ENCODE measurements at regions not wholly inside any gene's neighbourhood (a gene's known extent, or its start where the extent isn't known, plus 50 kb on each side); places are given as distances from the start of the nearest gene placed in this dataset.
"Not testable (repeated sequence)": the region's sequence is repeated elsewhere in the genome, so short reads cannot be mapped to it uniquely, and the experiment has no call there.

DNA sequence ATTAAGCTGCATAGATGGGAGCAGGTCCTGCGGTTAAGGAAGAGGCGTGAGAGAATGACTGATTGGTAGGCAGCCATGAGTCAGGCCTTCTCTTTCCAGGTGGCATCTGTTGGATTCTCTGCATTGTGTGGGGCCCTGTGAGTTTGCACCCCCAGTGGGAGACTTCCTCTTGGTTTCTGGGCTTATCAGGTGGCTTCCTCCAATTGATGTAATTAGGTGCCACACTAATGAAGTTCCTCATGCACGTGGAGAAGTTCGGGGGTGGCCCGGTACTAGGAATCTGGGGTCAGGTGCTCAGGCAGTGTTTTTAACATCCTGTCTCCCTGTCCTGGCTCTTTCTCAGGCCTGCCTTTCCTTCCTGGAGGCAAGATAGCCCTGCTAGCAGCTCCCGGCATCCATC, 765.1 kb upstream of the TMEM132C start:
- Histone ChIP-seq H3K9me3 (no peaks in the 10 kb centered on the region), H3K4me1 (no peaks in the 10 kb centered on the region), H3K27me3 (no peaks in the 10 kb centered on the region), H3K36me3 (no peaks in the 10 kb centered on the region), H3K27ac (no peak overlapping the region), H3K4me3 (no peak overlapping the region)
- TF ChIP-seq, protein P1, sequence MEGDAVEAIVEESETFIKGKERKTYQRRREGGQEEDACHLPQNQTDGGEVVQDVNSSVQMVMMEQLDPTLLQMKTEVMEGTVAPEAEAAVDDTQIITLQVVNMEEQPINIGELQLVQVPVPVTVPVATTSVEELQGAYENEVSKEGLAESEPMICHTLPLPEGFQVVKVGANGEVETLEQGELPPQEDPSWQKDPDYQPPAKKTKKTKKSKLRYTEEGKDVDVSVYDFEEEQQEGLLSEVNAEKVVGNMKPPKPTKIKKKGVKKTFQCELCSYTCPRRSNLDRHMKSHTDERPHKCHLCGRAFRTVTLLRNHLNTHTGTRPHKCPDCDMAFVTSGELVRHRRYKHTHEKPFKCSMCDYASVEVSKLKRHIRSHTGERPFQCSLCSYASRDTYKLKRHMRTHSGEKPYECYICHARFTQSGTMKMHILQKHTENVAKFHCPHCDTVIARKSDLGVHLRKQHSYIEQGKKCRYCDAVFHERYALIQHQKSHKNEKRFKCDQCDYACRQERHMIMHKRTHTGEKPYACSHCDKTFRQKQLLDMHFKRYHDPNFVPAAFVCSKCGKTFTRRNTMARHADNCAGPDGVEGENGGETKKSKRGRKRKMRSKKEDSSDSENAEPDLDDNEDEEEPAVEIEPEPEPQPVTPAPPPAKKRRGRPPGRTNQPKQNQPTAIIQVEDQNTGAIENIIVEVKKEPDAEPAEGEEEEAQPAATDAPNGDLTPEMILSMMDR (IDR thresholded peaks at IDR 0.05), result no peak
- DNase-seq, result no peak

DNA sequence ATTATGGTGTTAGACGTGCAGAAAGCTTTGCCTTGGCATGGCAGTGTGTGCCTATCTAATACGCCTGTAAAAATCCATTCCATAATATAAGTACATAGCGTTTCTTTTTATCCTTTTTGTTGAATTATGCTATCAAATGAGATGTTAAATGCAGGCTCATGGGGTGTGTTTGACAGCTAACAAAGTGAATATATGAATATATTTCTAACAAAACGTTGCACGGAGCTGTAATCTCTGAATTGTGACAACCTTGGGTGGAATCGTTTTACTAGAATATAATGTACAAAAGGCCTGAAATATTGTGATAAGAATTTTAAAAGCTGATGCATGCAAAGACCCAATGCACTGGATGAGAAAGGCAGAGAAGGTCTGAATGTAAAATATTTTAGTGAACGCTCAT, 763.7 kb upstream of the TMEM132C start:
- Histone ChIP-seq H3K27ac (no peak overlapping the region), H3K27me3 (no peaks in the 10 kb centered on the region), H3K36me3 (no peaks in the 10 kb centered on the region), H3K4me3 (no peak overlapping the region), H3K9me3 (no peaks in the 10 kb centered on the region), H3K4me1 (no peaks in the 10 kb centered on the region)
- no peak for DNase-seq
- TF ChIP-seq, protein P1 (IDR thresholded peaks at IDR 0.05), result no peak
- TF ChIP-seq POLR2A (IDR thresholded peaks at IDR 0.05), result no peak

DNA sequence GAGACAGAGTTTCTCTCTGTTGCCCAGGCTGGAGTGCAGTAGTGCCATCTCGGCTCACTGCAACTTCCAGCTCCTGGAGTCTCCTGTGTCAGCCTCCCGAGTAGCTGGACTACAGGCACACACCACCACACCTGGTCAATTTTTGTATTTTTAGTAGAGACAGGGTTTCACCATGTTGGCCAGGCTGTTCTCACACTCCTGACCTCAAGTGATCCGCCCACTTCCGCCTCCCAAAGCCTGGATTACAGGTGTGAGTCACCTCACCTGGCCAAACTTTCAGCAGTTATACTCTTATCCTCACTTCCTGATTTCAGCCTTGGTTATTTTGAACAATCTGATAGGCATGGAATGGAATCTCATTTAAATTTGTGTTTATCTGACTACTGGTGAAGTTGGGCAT, 763.0 kb upstream of the TMEM132C start:
- not testable (repeated sequence) for H3K27me3 ChIP-seq, H3K27ac ChIP-seq, H3K4me1 ChIP-seq, H3K9me3 ChIP-seq, H3K36me3 ChIP-seq, DNase-seq, H3K4me3 ChIP-seq

DNA sequence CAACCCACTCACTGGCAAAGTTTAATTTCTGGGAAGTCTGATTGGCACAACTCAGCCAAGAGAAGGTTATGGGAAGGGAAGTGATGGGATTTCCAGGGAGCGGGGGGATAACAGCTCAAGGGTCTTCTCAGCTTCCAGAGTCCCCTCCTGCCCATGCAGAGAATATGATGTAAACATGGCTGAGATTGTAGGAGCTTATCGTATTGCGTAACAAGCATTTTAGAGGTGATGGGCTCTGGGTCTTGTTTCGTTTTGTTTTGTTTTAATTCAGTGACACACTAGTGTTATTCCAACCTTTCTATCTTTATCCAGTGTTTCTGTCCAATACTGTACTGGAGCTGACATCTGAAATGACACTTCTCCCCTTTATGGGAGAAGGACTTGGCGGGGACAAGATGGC, 762.1 kb upstream of the TMEM132C start:
- DNase-seq, result no peak
- no peaks in the 10 kb centered on the region for H3K27me3 ChIP-seq
- TF ChIP-seq POLR2A (IDR thresholded peaks at IDR 0.05), result no peak
- no peaks in the 10 kb centered on the region for H3K4me1 ChIP-seq
- H3K36me3 ChIP-seq, result no peaks in the 10 kb centered on the region
- H3K4me3 ChIP-seq, result no peak overlapping the region
- no peak overlapping the region for H3K27ac ChIP-seq
- H3K9me3 ChIP-seq, result no peaks in the 10 kb centered on the region

DNA sequence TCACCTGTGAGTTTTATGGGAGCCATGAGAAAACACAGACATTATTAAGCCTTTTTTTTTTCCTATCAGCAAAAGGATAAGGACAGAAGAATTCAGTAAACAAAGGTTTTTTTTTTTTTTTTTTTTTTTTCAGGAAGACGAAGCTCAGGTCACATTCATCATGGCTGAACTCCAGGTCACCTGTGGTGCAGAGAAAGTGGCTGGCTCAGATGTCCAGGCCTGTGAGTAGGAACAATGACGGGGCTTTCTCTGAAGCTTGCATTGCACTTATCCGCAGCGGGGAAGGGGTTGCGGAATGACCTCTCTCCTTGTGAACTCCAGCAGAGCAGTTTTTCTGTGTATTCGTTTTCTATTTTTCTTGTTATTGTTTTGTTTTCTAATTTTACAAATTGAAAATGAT, 759.6 kb upstream of the TMEM132C start:
- H3K4me1 ChIP-seq, result no peaks in the 10 kb centered on the region
- no peak overlapping the region for H3K4me3 ChIP-seq
- TF ChIP-seq, protein P1 (IDR thresholded peaks at IDR 0.05), result no peak
- TF ChIP-seq POLR2A (IDR thresholded peaks at IDR 0.05), result no peak
- H3K27me3 ChIP-seq, result no peaks in the 10 kb centered on the region
- H3K27ac ChIP-seq, result no peak overlapping the region
- H3K36me3 ChIP-seq, result no peaks in the 10 kb centered on the region
- H3K9me3 ChIP-seq, result no peaks in the 10 kb centered on the region
- no peak for DNase-seq

DNA sequence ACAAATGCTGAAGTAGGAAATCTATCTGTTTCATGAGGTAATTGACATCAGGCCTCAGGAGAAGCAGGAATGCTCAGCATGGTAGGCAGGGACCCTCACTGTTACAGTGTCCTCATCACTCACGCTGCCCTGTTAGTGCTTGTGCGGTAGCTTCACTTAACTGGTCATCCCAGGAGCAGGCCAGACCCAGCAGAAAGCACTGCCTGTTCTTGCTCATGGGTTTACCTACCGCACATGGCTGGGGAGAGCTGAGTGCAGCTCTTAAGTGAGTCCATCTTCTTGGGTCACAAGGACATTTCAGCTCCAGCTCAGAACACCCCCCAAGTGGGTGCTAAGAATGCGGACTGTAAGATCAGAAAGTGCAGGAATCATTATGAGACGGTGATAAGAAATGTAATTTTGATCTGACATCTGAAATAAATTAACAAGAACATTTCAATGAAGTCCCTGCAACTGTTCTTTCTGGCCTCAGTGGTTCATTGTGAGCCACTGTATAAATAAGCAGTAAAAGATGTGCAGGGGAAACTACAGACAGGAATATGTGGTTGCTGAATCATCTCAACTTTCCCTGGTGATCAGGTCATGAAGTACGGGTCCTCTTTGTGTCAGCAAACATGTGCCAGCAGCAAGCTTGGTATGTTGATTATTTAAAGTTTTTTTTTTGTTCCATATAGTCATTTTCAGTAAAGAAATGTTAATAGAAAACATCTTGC, 757.7 kb upstream of the TMEM132C start:
- no peak overlapping the region for H3K4me3 ChIP-seq
- H3K27ac ChIP-seq, result no peak overlapping the region
- no peaks in the 10 kb centered on the region for H3K4me1 ChIP-seq
- H3K27me3 ChIP-seq, result no peaks in the 10 kb centered on the region
- no peak for TF ChIP-seq POLR2A (IDR thresholded peaks at IDR 0.05)
- TF ChIP-seq, protein P1 (IDR thresholded peaks at IDR 0.05), result no peak
- no peaks in the 10 kb centered on the region for H3K9me3 ChIP-seq
- no peak for DNase-seq
- no peaks in the 10 kb centered on the region for H3K36me3 ChIP-seq

DNA sequence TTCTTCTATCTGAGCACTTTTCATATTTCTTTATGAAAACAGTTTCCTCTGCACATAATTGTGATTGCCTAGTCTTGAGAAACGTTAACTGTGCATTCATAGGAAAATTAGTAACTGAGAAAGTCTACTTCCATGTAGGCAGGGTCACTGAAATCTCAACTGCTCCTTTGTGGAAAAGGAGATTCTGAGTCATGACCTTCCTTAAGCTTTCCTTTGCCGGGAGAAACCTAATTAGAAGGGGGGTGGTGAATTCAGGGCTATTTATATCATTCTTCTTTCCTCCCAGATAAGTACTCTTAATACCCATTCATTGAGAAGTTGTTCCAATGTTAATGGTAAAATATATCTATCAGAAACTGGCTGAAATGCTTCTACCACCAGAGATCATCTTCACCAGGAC, 751.0 kb upstream of the TMEM132C start:
- Histone ChIP-seq H3K36me3 (no peaks in the 10 kb centered on the region), H3K9me3 (no peaks in the 10 kb centered on the region), H3K4me1 (no peaks in the 10 kb centered on the region), H3K4me3 (no peak overlapping the region), H3K27ac (no peak overlapping the region), H3K27me3 (no peaks in the 10 kb centered on the region)
- DNase-seq, result no peak
- TF ChIP-seq POLR2A (IDR thresholded peaks at IDR 0.05), result no peak
- TF ChIP-seq, protein P1 (IDR thresholded peaks at IDR 0.05), result no peak
